A673 (cell line): ENCODE measurements at regions not wholly inside any gene's neighbourhood (a gene's known extent, or its start where the extent isn't known, plus 50 kb on each side); places are given as distances from the start of the nearest gene placed in this dataset.

Experiments used
- CTCF ChIP-seq: fragments of 300-800, 200-600 bp; sonication (generic); conservative IDR thresholded peaks from 2 replicates; pipeline ENCODE4 v1.5.1; 2017; ENCODE audit warnings: low read depth, mild to moderate bottlenecking, antibody characterized with exemption, low read length, moderate library complexity, mixed read lengths
- EZH2 ChIP-seq: fragments of 200-600 bp; sonication (generic); IDR thresholded peaks from 2 replicates; pipeline ENCODE4 v1.6.1; 2017; ENCODE audit warnings: borderline replicate concordance, low read depth, mild to moderate bottlenecking, mixed read lengths, antibody characterized with exemption, low read length; ENCODE audit not compliant: poor library complexity, severe bottlenecking

GRCh38 chr13:63517371-63517770 lies 2101.7 kb upstream of the PCDH20 start:
- TF ChIP-seq CTCF (no peak), EZH2 (no peak)
